Stimulated activated CD4-positive, alpha-beta T cell treated with anti-CD3 and anti-CD28 coated beads, Interleukin-12 subunit alpha, Interleukin-12 subunit beta, amount 100 ng/mL, for 48 hours (primary cell): ENCODE measurements at regions not wholly inside any gene's neighbourhood (a gene's known extent, or its start where the extent isn't known, plus 50 kb on each side); places are given as distances from the start of the nearest gene placed in this dataset.

ENCODE experiments used
- DNase-seq, 3 donors: peaks; one replicate each; pipeline ENCODE4 v3.0.0-alpha.2; 2020; ENCODE audit warnings: low read depth in 2 of 3, low spot score in 1 of 3

GRCh38 chr22:48863965-48864528 lies 963.6 kb downstream of the BRD1 start:
- no peak for DNase-seq

- no peak for DNase-seq
Observed at GRCh38 chr22:48860557-48860956, 967.1 kb downstream of the BRD1 start.

GRCh38 chr22:48858856-48859255 lies 968.8 kb downstream of the BRD1 start:
- DNase-seq: no peak

- DNase-seq: no peak
Observed at GRCh38 chr22:48858121-48858520, 969.6 kb downstream of the BRD1 start.

- no peak for DNase-seq
Observed at GRCh38 chr22:48857202-48857805, 970.4 kb downstream of the BRD1 start.

- DNase-seq: no peak
Observed at GRCh38 chr22:48856308-48856615, 971.4 kb downstream of the BRD1 start.

GRCh38 chr22:48855593-48856307 lies 971.9 kb downstream of the BRD1 start:
- DNase-seq: no peak

GRCh38 chr22:48855013-48855412 lies 972.7 kb downstream of the BRD1 start:
- no peak for DNase-seq

GRCh38 chr22:48853627-48854240 lies 973.9 kb downstream of the BRD1 start:
- no peak for DNase-seq

GRCh38 chr22:48851933-48852549 lies 975.6 kb downstream of the BRD1 start:
- DNase-seq: no peak

- no peak for DNase-seq
Observed at GRCh38 chr22:48850658-48851287, 976.9 kb downstream of the BRD1 start.

GRCh38 chr22:48849963-48850657 lies 977.6 kb downstream of the BRD1 start:
- no peak for DNase-seq

- no peak for DNase-seq
Observed at GRCh38 chr22:48849219-48849912, 978.3 kb downstream of the BRD1 start.

- DNase-seq: no peak
Observed at GRCh38 chr22:48846200-48846599, 981.5 kb downstream of the BRD1 start.

GRCh38 chr22:48845356-48845936 lies 982.2 kb downstream of the BRD1 start:
- no peak for DNase-seq

- DNase-seq: no peak
Observed at GRCh38 chr22:48844056-48844675, 983.5 kb downstream of the BRD1 start.

GRCh38 chr22:48843640-48844039 lies 984.0 kb downstream of the BRD1 start:
- no peak for DNase-seq

- DNase-seq: no peak
Observed at GRCh38 chr22:48842976-48843375, 984.7 kb downstream of the BRD1 start.

- DNase-seq: no peak
Observed at GRCh38 chr22:48842583-48842945, 985.1 kb downstream of the BRD1 start.
